ENCODE measurements at regions not wholly inside any gene's neighbourhood (a gene's known extent, or its start where the extent isn't known, plus 50 kb on each side); places are given as distances from the start of the nearest gene placed in this dataset.
"Not testable (repeated sequence)": the region's sequence is repeated elsewhere in the genome, so short reads cannot be mapped to it uniquely, and the experiment has no call there.

- H3K27ac ChIP-seq; ATAC-seq (replicated peaks in 6 of 8); H3K4me1 ChIP-seq (replicated peaks in 1 of 2); H3K4me3 ChIP-seq: not testable (repeated sequence)
- WGBS, 10 experiments, result 80 to 99% (median 97%) methylated on average over 4 to 11 of the region's 12 CpGs; no CpG with 5 or more reads in 1 of the 10 experiments
- in situ Hi-C loops (cut with MboI; ENCODE audit: low pct_unique_long_range_greater_than_20kb in 2 of 9, low sequenced_read_pairs in 9 of 9, unreplicated experiment in 9 of 9), result loop anchor here in 7 of 9 experiments (10.0 to 25.0 kb wide), 2 partner anchors 112 to 114 kb away; partner anchors contain the start of gene CHD2 (in 6 of the 7)
These were observed 99.6 kb upstream of the CHD2 start for GRCh38 chr15:92800416-92801055.

- H3K4me1 ChIP-seq (replicated peaks in 1 of 2); H3K4me3 ChIP-seq; H3K27ac ChIP-seq: not testable (repeated sequence)
- 67 to 100% (median 93%) methylated on average over 1 to 8 of the region's 13 CpGs for WGBS, 10 experiments
- in situ Hi-C loops (cut with MboI; ENCODE audit: low pct_unique_long_range_greater_than_20kb in 2 of 9, low sequenced_read_pairs in 9 of 9, unreplicated experiment in 9 of 9), result loop anchor here in 7 of 9 experiments (10.0 to 25.0 kb wide), 2 partner anchors 111 to 114 kb away; partner anchors contain the start of gene CHD2 (in 6 of the 7)
- peak in 3 of 8 experiments; percentile 4 to 32 (median 15) for ATAC-seq (replicated peaks in 6 of 8)
These were observed 98.9 kb upstream of the CHD2 start for GRCh38 chr15:92801056-92801773.

- 19 to 100% (median 80%) methylated on average over 1 to 5 of the region's 5 CpGs; no CpG with 5 or more reads in 1 of the 10 experiments for WGBS, 10 experiments
- H3K4me1 ChIP-seq (replicated peaks in 1 of 2), result no peaks in the 10 kb centered on the region
- peak in 3 of 8 experiments; percentile 41 to 51 (median 48) for ATAC-seq (replicated peaks in 6 of 8)
These were observed 98.2 kb upstream of the CHD2 start for GRCh38 chr15:92801774-92802464.

GRCh38 chr15:92803536-92803851, 96.6 kb upstream of the CHD2 start:
- peaks cover 4% of the 10 kb centered on the region in 2 donors for H3K4me1 ChIP-seq (replicated peaks in 1 of 2)
- WGBS, 10 experiments, result 17 to 100% methylated on average over 1 of the region's 1 CpG; no CpG with 5 or more reads in 8 of the 10 experiments
- in situ Hi-C loops (cut with MboI; ENCODE audit: low pct_unique_long_range_greater_than_20kb in 2 of 9, low sequenced_read_pairs in 9 of 9, unreplicated experiment in 9 of 9), result loop anchor here in 7 of 9 experiments (10.0 to 25.0 kb wide), 2 partner anchors 109 to 111 kb away; partner anchors contain the start of gene CHD2 (in 6 of the 7)
- H3K27ac ChIP-seq, result no peak overlapping the region
- no peak overlapping the region for H3K4me3 ChIP-seq
- no peak for ATAC-seq (replicated peaks in 6 of 8)

More at GRCh38 chr15:92801774-92802464, 98.2 kb upstream of the CHD2 start:
- no peak overlapping the region for H3K4me3 ChIP-seq
- in situ Hi-C loops (cut with MboI; ENCODE audit: low pct_unique_long_range_greater_than_20kb in 2 of 9, low sequenced_read_pairs in 9 of 9, unreplicated experiment in 9 of 9), result loop anchor here in 7 of 9 experiments (10.0 to 25.0 kb wide), 2 partner anchors 110 to 113 kb away; partner anchors contain the start of gene CHD2 (in 6 of the 7)
- H3K27ac ChIP-seq, result no peak overlapping the region

GRCh38 chr15:92803852-92804609, 96.1 kb upstream of the CHD2 start:
- in situ Hi-C loops (cut with MboI; ENCODE audit: low pct_unique_long_range_greater_than_20kb in 2 of 9, low sequenced_read_pairs in 9 of 9, unreplicated experiment in 9 of 9), result loop anchor here in 7 of 9 experiments (10.0 to 25.0 kb wide), 2 partner anchors 108 to 111 kb away; partner anchors contain the start of gene CHD2 (in 6 of the 7)

GRCh38 chr15:92804610-92804936, 95.6 kb upstream of the CHD2 start:
- ATAC-seq (replicated peaks in 6 of 8); H3K4me3 ChIP-seq; H3K4me1 ChIP-seq (replicated peaks in 1 of 2): not testable (repeated sequence)
- in situ Hi-C loops (cut with MboI; ENCODE audit: low pct_unique_long_range_greater_than_20kb in 2 of 9, low sequenced_read_pairs in 9 of 9, unreplicated experiment in 9 of 9), result loop anchor here in 7 of 9 experiments (10.0 to 25.0 kb wide), 2 partner anchors 108 to 110 kb away; partner anchors contain the start of gene CHD2 (in 6 of the 7)
- 96 to 100% (median 100%) methylated on average over 1 to 5 of the region's 5 CpGs; no CpG with 5 or more reads in 5 of the 10 experiments for WGBS, 10 experiments
- peak overlapping the region in 1 of 2 donors; percentile 39 for H3K27ac ChIP-seq

More at GRCh38 chr15:92803852-92804609, 96.1 kb upstream of the CHD2 start:
- peaks cover 8 to 9% of the 10 kb centered on the region in 2 donors for H3K4me1 ChIP-seq (replicated peaks in 1 of 2)
- H3K4me3 ChIP-seq, result no peak overlapping the region
- peak overlapping the region in 1 of 2 donors; percentile 39 for H3K27ac ChIP-seq
- ATAC-seq (replicated peaks in 6 of 8), result peak; percentile 35 to 85 (median 80)
- WGBS, 10 experiments, result 40 to 94% (median 54%) methylated on average over 1 to 4 of the region's 5 CpGs; no CpG with 5 or more reads in 6 of the 10 experiments

GRCh38 chr15:92805080-92805690, 94.9 kb upstream of the CHD2 start:
- H3K4me3 ChIP-seq, result no peak overlapping the region
- peaks cover 9 to 11% of the 10 kb centered on the region in 2 donors for H3K4me1 ChIP-seq (replicated peaks in 1 of 2)
- no peak overlapping the region for H3K27ac ChIP-seq
- in situ Hi-C loops (cut with MboI; ENCODE audit: low pct_unique_long_range_greater_than_20kb in 2 of 9, low sequenced_read_pairs in 9 of 9, unreplicated experiment in 9 of 9), result loop anchor here in 7 of 9 experiments (10.0 to 25.0 kb wide), 2 partner anchors 107 to 110 kb away; partner anchors contain the start of gene CHD2 (in 6 of the 7)
- 40 to 100% (median 92%) methylated on average over 1 to 10 of the region's 10 CpGs for WGBS, 10 experiments
- ATAC-seq (replicated peaks in 6 of 8), result no peak

- H3K4me3 ChIP-seq; ATAC-seq (replicated peaks in 6 of 8); H3K27ac ChIP-seq: not testable (repeated sequence)
- 91 to 100% (median 99%) methylated on average over 1 to 11 of the region's 11 CpGs; no CpG with 5 or more reads in 3 of the 10 experiments for WGBS, 10 experiments
- peaks cover 9 to 15% of the 10 kb centered on the region in 2 donors for H3K4me1 ChIP-seq (replicated peaks in 1 of 2)
- in situ Hi-C loops (cut with MboI; ENCODE audit: low pct_unique_long_range_greater_than_20kb in 2 of 9, low sequenced_read_pairs in 9 of 9, unreplicated experiment in 9 of 9), result loop anchor here in 7 of 9 experiments (10.0 to 25.0 kb wide), 2 partner anchors 106 to 109 kb away; partner anchors contain the start of gene CHD2 (in 6 of the 7)
These were observed 94.0 kb upstream of the CHD2 start for GRCh38 chr15:92806171-92806570.

GRCh38 chr15:92806763-92807162, 93.4 kb upstream of the CHD2 start:
- WGBS, 10 experiments, result 80 to 98% (median 90%) methylated on average over 4 to 12 of the region's 17 CpGs; no CpG with 5 or more reads in 2 of the 10 experiments
- ATAC-seq (replicated peaks in 6 of 8), result no peak
- no peak overlapping the region for H3K27ac ChIP-seq
- H3K4me1 ChIP-seq (replicated peaks in 1 of 2), result peaks cover 9 to 21% of the 10 kb centered on the region in 2 donors
- no peak overlapping the region for H3K4me3 ChIP-seq
- in situ Hi-C loops (cut with MboI; ENCODE audit: low pct_unique_long_range_greater_than_20kb in 2 of 9, low sequenced_read_pairs in 9 of 9, unreplicated experiment in 9 of 9), result loop anchor here in 7 of 9 experiments (10.0 to 25.0 kb wide), 2 partner anchors 106 to 108 kb away; partner anchors contain the start of gene CHD2 (in 6 of the 7)

- Histone ChIP-seq H3K4me1 (replicated peaks in 1 of 2) (peaks cover 13 to 21% of the 10 kb centered on the region in 2 donors), H3K27ac (peak overlapping the region in 1 of 2 donors; percentile 100), H3K4me3 (peak overlapping the region in 1 of 5 donors; percentile 44)
- in situ Hi-C loops (cut with MboI; ENCODE audit: low pct_unique_long_range_greater_than_20kb in 2 of 9, low sequenced_read_pairs in 9 of 9, unreplicated experiment in 9 of 9), result loop anchor here in 7 of 9 experiments (10.0 to 25.0 kb wide), 2 partner anchors 104 to 107 kb away; partner anchors contain the start of gene CHD2 (in 6 of the 7)
- 88 to 100% (median 98%) methylated on average over 1 to 7 of the region's 14 CpGs; no CpG with 5 or more reads in 2 of the 10 experiments for WGBS, 10 experiments
- no peak for ATAC-seq (replicated peaks in 6 of 8)
These were observed 92.1 kb upstream of the CHD2 start for GRCh38 chr15:92807971-92808571.

- peak in 3 of 8 experiments; percentile 9 to 49 (median 20) for ATAC-seq (replicated peaks in 6 of 8)
- Histone ChIP-seq H3K27ac (peak overlapping the region; percentile 61 to 100), H3K4me1 (replicated peaks in 1 of 2) (peaks cover 13 to 21% of the 10 kb centered on the region in 2 donors), H3K4me3 (peak overlapping the region in 4 of 5 donors; percentile 44 to 47 (median 44))
- WGBS, 10 experiments, result 0 to 40% (median 40%) methylated on average over 1 to 2 of the region's 30 CpGs; no CpG with 5 or more reads in 7 of the 10 experiments
- in situ Hi-C loops (cut with MboI; ENCODE audit: low pct_unique_long_range_greater_than_20kb in 2 of 9, low sequenced_read_pairs in 9 of 9, unreplicated experiment in 9 of 9), result loop anchor here in 7 of 9 experiments (10.0 to 25.0 kb wide), 2 partner anchors 104 to 106 kb away; partner anchors contain the start of gene CHD2 (in 6 of the 7)
These were observed 91.5 kb upstream of the CHD2 start for GRCh38 chr15:92808598-92809063.

Measured in motor neuron (in vitro differentiated cells).